Ammon's horn (tissue), 1 donor: ENCODE measurements at regions not wholly inside any gene's neighbourhood (a gene's known extent, or its start where the extent isn't known, plus 50 kb on each side); places are given as distances from the start of the nearest gene placed in this dataset.

Source experiments
- DNase-seq: peaks from one replicate; pipeline ENCODE4 v3.0.0-alpha.2; 2016; ENCODE audit warnings: low spot score

- no peak for DNase-seq
These were observed 246.2 kb downstream of the LRFN2 start for GRCh38 chr6:40340957-40341356.

GRCh38 chr6:40340196-40340595 is 247.0 kb downstream of the LRFN2 start:
- no peak for DNase-seq

GRCh38 chr6:40338306-40338705 is 248.9 kb downstream of the LRFN2 start:
- DNase-seq = no peak

GRCh38 chr6:40336940-40337760 is 250.0 kb downstream of the LRFN2 start:
- no peak for DNase-seq

GRCh38 chr6:40336296-40336695 is 250.9 kb downstream of the LRFN2 start:
- DNase-seq = no peak

GRCh38 chr6:40334496-40335270 is 252.5 kb downstream of the LRFN2 start:
- no peak for DNase-seq

GRCh38 chr6:40331545-40331944 is 255.6 kb downstream of the LRFN2 start:
- DNase-seq = no peak

- no peak for DNase-seq
These were observed 256.9 kb downstream of the LRFN2 start for GRCh38 chr6:40330301-40330721.

GRCh38 chr6:40328986-40329545 is 258.1 kb downstream of the LRFN2 start:
- DNase-seq = no peak

- no peak for DNase-seq
These were observed 258.7 kb downstream of the LRFN2 start for GRCh38 chr6:40328386-40328985.

- DNase-seq = no peak
These were observed 260.3 kb downstream of the LRFN2 start for GRCh38 chr6:40326714-40327421.

GRCh38 chr6:40325791-40326190 is 261.4 kb downstream of the LRFN2 start:
- no peak for DNase-seq

GRCh38 chr6:40325041-40325440 is 262.1 kb downstream of the LRFN2 start:
- DNase-seq = no peak

GRCh38 chr6:40323881-40324634 is 263.1 kb downstream of the LRFN2 start:
- no peak for DNase-seq

- DNase-seq = no peak
These were observed 264.8 kb downstream of the LRFN2 start for GRCh38 chr6:40322336-40322735.

GRCh38 chr6:40321616-40322015 is 265.5 kb downstream of the LRFN2 start:
- DNase-seq = no peak

- no peak for DNase-seq
These were observed 266.2 kb downstream of the LRFN2 start for GRCh38 chr6:40320947-40321346.

GRCh38 chr6:40320441-40320840 is 266.7 kb downstream of the LRFN2 start:
- no peak for DNase-seq

GRCh38 chr6:40319124-40319523 is 268.0 kb downstream of the LRFN2 start:
- DNase-seq = no peak

GRCh38 chr6:40315060-40315459 is 272.1 kb downstream of the LRFN2 start:
- DNase-seq = no peak

GRCh38 chr6:40313582-40313981 is 273.6 kb downstream of the LRFN2 start:
- DNase-seq = no peak
